ENCODE measurements at regions not wholly inside any gene's neighbourhood (a gene's known extent, or its start where the extent isn't known, plus 50 kb on each side); places are given as distances from the start of the nearest gene placed in this dataset.

GRCh38 chr17:77490361-77491183 lies 349.8 kb downstream of the SEC14L1 start:
- no peak for DNase-seq (ENCODE audit: low spot score)

GRCh38 chr17:77491921-77492445 lies 351.2 kb downstream of the SEC14L1 start:
- no peak for DNase-seq (ENCODE audit: low spot score)

GRCh38 chr17:77492446-77493237 lies 351.9 kb downstream of the SEC14L1 start:
- DNase-seq (ENCODE audit: low spot score) = no peak

GRCh38 chr17:77493238-77493820 lies 352.6 kb downstream of the SEC14L1 start:
- DNase-seq (ENCODE audit: low spot score) = no peak

- no peak for DNase-seq (ENCODE audit: low spot score)
These were observed 353.3 kb downstream of the SEC14L1 start for GRCh38 chr17:77493901-77494663.

- peak; percentile 70 for DNase-seq (ENCODE audit: low spot score)
These were observed 354.1 kb downstream of the SEC14L1 start for GRCh38 chr17:77494664-77495435.

- no peak for DNase-seq (ENCODE audit: low spot score)
These were observed 354.8 kb downstream of the SEC14L1 start for GRCh38 chr17:77495575-77495974.

GRCh38 chr17:77496401-77496801 lies 355.6 kb downstream of the SEC14L1 start:
- DNase-seq (ENCODE audit: low spot score) = no peak

- DNase-seq (ENCODE audit: low spot score) = no peak
These were observed 356.2 kb downstream of the SEC14L1 start for GRCh38 chr17:77496831-77497577.

- no peak for DNase-seq (ENCODE audit: low spot score)
These were observed 356.8 kb downstream of the SEC14L1 start for GRCh38 chr17:77497578-77497934.

GRCh38 chr17:77498091-77498741 lies 357.4 kb downstream of the SEC14L1 start:
- no peak for DNase-seq (ENCODE audit: low spot score)

GRCh38 chr17:77498791-77499698 lies 358.3 kb downstream of the SEC14L1 start:
- no peak for DNase-seq (ENCODE audit: low spot score)

GRCh38 chr17:77499699-77500435 lies 359.1 kb downstream of the SEC14L1 start:
- no peak for DNase-seq (ENCODE audit: low spot score)

- no peak for DNase-seq (ENCODE audit: low spot score)
These were observed 360.4 kb downstream of the SEC14L1 start for GRCh38 chr17:77501101-77501566.

- DNase-seq (ENCODE audit: low spot score) = no peak
These were observed 361.2 kb downstream of the SEC14L1 start for GRCh38 chr17:77501751-77502625.

GRCh38 chr17:77502626-77503292 lies 362.0 kb downstream of the SEC14L1 start:
- DNase-seq (ENCODE audit: low spot score) = no peak

Measured in kidney tubule cell (primary cell).